Stimulated activated CD4-positive, alpha-beta T cell treated with anti-CD3 and anti-CD28 coated beads, Interleukin-15, amount 100 ng/mL, for 24 hours (primary cell): ENCODE measurements at regions not wholly inside any gene's neighbourhood (a gene's known extent, or its start where the extent isn't known, plus 50 kb on each side); places are given as distances from the start of the nearest gene placed in this dataset.
"Not testable (repeated sequence)": the region's sequence is repeated elsewhere in the genome, so short reads cannot be mapped to it uniquely, and the experiment has no call there.

ENCODE experiments used
- DNase-seq: peaks from one replicate; pipeline ENCODE4 v3.0.0-alpha.2; 2020

- DNase-seq = no peak
These were observed 692.9 kb upstream of the EEF2KMT start for GRCh38 chr16:5790512-5790911.

GRCh38 chr16:5789033-5789432 is 691.4 kb upstream of the EEF2KMT start:
- DNase-seq = no peak

GRCh38 chr16:5781436-5781835 is 683.8 kb upstream of the EEF2KMT start:
- no peak for DNase-seq

GRCh38 chr16:5776876-5777275 is 679.3 kb upstream of the EEF2KMT start:
- DNase-seq = no peak

- DNase-seq = no peak
These were observed 678.3 kb upstream of the EEF2KMT start for GRCh38 chr16:5775916-5776315.

- DNase-seq = no peak
These were observed 672.5 kb upstream of the EEF2KMT start for GRCh38 chr16:5770118-5770517.

GRCh38 chr16:5769513-5769912 is 671.9 kb upstream of the EEF2KMT start:
- DNase-seq = no peak

- no peak for DNase-seq
These were observed 670.9 kb upstream of the EEF2KMT start for GRCh38 chr16:5768445-5768844.

GRCh38 chr16:5763176-5763575 is 665.6 kb upstream of the EEF2KMT start:
- no peak for DNase-seq

GRCh38 chr16:5762362-5762761 is 664.8 kb upstream of the EEF2KMT start:
- no peak for DNase-seq

- DNase-seq = no peak
These were observed 664.0 kb upstream of the EEF2KMT start for GRCh38 chr16:5761592-5761991.

- no peak for DNase-seq
These were observed 660.7 kb upstream of the EEF2KMT start for GRCh38 chr16:5758281-5758680.

GRCh38 chr16:5756969-5757368 is 659.4 kb upstream of the EEF2KMT start:
- no peak for DNase-seq

GRCh38 chr16:5753381-5753780 is 655.8 kb upstream of the EEF2KMT start:
- no peak for DNase-seq

GRCh38 chr16:5751216-5751615 is 653.6 kb upstream of the EEF2KMT start:
- no peak for DNase-seq

GRCh38 chr16:5750439-5750838 is 652.8 kb upstream of the EEF2KMT start:
- not testable (repeated sequence) for DNase-seq

GRCh38 chr16:5738586-5738985 is 641.0 kb upstream of the EEF2KMT start:
- DNase-seq = no peak

- no peak for DNase-seq
These were observed 638.8 kb upstream of the EEF2KMT start for GRCh38 chr16:5736209-5736930.

- no peak for DNase-seq
These were observed 637.8 kb upstream of the EEF2KMT start for GRCh38 chr16:5735444-5735843.

GRCh38 chr16:5730783-5731182 is 633.2 kb upstream of the EEF2KMT start:
- no peak for DNase-seq

GRCh38 chr16:5722116-5722619 is 624.6 kb upstream of the EEF2KMT start:
- DNase-seq = no peak

GRCh38 chr16:5715155-5715554 is 617.6 kb upstream of the EEF2KMT start:
- DNase-seq = no peak

GRCh38 chr16:5709889-5710288 is 612.3 kb upstream of the EEF2KMT start:
- DNase-seq = no peak

- no peak for DNase-seq
These were observed 608.6 kb upstream of the EEF2KMT start for GRCh38 chr16:5706211-5706610.

GRCh38 chr16:5704271-5704670 is 606.7 kb upstream of the EEF2KMT start:
- DNase-seq = no peak
